ENCODE measurements at regions not wholly inside any gene's neighbourhood (a gene's known extent, or its start where the extent isn't known, plus 50 kb on each side); places are given as distances from the start of the nearest gene placed in this dataset.

DNA sequence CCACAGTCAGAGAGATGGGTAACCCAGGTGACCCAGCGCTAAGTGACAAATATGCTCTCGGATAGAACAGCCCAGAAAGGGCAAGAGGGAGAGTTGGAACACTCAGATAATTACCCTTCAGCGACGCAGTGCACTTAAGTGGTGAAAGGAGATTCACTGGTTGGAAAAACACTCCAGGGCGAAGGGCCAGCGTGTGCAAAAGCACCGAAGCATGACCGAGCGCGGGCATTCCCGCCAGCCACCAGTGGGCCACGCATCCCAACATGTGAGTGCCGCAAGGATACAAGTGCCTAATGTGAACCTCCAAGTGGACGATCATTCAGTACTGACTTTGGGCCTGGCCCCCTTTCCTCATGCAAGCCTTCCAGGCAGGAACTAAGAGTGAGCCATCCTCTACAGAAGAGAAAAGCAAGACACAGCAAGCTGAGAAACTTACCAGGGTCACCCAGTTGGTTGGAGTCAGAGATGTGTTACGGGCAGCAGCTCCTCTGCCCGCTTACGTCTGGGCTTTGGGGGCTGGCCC is 258.4 kb downstream of the C16orf95 start:
- no peak for DNase-seq

DNA sequence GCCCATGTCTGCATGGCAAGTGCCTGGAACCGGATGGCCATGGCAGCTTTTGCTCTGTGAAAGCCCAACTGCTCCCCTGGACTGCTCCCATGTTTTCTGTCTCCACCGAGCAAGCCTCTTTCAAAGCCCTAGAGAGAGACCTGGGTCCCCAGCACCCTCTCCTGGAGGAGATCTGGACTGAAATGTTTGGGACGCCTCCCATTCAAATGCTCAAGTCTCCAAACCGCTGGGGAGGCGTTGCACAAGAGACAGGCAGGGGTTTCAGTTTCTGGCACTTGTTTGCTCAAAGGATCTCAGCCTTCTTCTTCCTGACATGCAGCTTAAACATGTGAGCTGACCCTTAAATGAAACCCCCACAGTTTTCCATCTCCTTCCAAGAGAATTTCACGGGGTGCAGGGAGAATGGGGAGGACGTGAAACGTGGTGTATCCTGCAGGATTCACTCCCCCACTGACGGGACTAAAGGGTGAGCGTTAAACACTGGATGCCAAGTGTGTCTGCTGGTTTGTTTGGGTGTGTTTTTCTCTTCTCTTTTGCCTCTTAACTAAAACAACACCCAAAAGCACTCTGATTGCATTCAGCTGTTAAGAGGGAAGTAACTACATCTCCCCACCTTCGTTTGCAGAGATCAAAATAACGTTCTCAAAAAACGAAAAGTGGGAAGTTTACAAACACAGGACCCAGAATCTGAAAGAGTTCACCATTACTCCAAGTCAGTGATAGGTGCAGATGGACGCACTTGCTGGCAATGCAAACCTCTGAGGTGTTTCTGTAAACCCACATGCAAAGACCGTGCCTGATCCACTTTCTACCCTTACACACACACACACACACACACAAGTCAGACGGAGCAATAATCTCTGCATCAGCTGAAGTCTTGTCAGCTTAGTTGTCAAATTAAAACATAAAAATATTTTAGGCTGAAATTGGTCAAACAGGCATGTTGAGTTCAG is 256.9 kb downstream of the C16orf95 start:
- DNase-seq = no peak

DNA sequence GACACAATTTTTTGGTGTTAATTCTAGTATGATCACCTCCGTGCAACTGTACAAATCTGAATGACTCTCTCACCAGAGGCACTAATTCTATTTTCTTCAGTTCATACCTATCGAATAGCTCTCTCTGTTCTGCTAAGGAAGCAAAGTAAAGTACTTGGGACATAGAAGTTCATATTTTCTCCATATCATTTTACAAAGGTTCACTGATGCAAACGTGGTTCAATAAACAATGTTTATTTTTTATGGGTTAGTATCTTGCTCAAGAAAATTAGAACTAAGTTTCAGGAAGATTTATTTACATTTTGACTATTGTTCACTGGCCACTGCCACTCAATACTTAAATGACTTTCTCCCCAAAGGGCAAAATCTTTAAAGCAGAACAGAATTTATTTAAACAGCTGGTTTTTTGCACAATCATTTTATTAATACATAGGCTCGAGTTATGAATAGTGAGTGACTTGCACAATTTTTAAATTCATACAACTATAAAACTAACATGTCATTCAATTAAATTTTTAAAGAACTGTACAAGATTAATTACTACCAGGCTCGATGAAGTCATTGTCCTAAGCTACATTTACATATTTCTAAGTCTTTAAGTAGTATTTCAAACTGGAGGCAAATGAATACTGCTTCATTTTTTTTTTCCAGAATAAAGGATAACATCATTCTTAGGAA is 255.8 kb downstream of the C16orf95 start:
- DNase-seq = no peak

DNA sequence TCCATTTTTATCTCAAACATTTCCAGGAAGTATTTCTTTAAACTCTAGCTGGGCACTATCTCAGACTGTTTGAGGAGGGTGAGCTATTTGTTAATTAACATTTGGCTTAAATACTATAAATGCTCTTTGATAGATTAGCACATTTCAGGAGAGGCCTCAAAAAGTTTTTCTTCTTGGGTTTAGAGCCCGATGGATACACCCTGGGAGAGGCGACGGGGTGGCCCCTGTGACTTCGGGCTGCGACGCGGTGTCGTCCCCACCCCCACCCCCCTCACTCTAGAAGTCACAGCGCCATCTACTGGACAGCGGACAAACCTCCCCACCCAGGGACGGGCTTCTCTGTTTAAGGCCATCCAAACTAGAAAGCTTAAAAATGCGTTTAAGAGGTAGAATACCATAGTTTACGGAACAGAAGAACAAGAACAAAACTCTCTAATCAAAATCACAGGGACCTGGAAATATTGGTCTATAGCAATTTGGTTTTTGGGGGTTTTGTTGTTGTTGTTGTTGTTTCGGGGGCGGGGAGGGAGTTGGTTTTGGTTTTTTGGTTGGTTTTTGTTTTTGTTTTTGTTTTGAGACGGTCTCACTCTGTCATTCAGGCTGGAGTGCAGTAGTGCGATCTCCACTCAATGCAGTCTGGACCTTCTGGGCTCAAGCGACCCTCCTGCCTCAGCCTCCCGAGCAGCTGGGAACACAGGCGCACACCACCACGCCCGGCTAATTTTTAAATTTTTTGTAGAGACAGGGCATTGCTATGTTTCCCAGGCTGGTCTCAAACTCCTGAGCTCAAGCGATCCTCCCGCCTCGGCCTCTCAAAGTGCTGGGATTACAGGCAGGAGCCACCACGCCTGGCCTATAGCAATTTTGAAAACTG is 254.4 kb downstream of the C16orf95 start:
- peak; percentile 2 to 35 for DNase-seq

DNA sequence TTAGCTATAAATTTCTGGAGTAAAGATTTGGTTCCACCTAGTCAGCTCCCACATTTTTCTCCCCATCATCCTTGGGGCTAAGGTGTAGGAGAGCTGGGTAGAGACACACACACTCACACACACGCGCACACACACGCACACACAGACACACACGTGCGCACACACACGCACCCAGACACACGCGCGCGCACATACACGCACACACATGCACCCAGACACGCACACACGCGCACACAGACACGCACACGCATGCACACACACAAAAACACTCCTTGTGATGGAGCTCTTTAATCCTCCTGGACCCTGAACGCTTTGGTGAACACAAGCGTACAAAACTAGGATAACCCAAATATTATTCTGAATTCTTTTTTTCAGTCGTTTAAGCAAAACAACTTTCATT is 253.6 kb downstream of the C16orf95 start:
- no peak for DNase-seq

DNA sequence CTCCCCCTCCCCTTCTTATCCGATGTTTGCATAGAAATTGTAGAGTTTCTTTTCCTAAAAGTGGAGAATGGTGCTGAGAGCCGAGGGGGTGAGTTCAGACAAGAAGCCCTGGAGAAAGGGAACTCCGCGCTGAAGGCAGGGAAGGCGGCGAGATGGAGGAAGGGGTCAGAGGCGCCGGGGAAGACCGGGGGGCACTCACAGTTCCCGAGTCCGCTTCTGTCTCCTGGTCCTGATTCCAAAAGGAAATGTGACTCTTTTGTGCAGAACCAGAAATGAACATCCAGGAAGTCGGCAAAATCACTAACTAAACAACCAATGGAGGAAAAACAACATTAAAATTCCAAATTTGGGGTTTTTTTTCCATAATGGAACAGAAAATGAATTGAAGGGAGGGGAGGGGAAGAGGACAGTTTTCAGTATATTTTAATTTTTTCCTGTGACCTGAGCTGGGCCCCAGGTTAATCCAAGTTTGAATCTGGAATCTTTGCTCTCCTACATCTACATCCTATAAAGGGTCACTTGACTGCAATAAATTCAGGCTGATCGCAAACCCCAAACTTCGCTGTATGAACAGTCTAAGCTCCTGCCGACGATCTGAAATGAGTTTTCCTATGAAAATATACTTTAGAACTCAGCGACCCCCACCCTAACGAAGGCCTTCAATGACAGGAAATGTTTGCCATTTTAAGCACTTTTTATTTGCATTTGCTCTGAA is 252.3 kb downstream of the C16orf95 start:
- no peak for DNase-seq

DNA sequence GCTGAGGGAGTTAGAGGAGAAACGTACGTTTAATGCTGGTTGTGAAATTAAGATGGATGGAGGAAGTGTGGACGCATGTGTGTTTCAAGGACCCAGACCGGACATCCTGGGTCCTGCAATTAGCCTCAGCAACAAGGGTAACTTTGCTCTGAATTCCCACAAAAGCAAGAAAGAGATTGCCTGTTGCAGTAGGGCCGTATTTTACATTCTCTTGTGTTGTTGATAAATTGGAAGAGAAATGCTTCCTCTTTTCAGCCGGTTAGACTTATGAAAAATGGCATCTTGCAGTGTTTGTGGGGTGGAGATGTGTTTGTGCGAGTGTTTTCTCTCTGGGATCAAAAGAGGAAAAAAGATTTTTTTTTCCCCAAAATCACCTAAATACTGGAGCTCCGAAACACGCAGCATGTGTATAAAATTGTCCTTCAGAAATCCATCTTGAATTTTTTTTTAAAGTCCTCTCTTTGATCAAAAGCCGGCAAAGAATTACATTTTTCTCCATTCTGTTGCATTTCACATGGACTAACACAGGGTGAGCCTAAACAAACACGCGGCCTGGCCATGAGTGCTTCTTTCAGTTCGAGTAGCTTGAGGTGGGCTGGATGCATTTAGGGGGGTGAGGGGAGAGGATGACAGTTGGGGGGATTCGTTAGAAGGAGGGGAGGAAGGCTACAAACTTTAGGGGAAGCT is 251.6 kb downstream of the C16orf95 start:
- no peak for DNase-seq

DNA sequence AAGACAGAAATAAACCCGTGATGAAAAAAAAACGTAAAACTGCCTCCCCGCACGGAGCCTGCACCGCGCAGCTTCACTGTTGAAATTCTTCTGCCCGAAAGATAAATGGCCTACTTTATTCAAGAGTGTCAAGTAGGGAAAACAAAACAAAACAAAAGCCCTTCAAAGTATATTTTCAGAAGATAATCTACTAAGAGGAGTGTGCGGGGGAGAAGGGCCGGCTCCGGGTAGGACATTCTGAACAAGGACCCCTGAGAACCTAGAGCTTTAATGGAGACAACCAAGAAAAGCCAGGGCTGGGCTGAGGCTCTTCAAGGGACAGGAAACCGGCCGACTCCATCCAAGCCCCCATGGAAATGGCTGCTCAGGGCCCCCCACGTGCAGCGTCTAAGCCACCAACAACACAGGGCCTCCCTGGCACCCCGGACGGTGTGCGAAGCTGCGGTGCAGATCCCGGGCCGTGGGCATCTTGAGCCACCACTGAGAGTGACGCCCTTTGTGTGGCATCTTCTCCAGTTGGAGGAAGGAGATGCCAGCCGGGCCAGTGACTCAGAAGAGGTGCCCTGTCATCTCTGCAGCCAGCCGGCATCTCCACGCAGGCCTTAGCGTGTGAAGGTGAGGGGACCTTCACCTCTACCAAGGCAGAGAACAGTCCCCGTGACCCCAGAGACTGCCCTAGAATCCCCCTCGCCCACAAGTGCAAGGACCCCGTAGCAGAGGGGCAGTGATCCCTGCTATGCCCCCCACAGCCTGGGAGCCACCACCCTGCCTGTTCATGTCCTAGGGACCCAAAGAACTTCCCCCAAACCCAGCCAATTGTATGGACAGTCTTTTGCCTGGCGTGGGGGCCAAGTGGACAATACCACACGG is 250.8 kb downstream of the C16orf95 start:
- no peak for DNase-seq

DNA sequence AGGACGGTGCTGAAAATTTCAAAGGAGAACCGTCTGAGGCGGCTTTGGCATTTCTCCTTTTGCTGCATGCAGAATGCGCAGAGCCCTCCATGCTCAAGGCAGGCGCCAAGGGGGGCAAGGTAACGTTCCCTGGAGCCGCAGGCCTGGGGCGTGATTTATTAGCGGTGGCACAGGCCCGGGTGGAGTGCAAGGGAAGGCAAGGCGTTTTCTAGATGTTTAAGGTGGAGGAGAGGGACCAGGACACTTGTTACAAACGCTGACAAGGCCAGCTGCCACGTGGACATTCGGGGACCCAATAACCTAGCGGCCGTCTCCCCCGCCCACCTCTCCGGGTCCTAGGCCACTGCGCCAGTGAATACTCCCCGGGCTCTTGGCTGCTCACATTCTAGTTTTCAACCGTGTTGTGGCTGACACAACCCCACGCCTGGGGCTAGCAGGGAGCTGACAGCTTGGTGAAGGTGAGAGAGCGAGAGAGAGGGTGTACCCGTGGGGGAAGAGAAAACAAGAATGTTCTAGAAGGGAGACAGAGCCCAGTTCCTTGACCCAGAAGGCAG is 250.1 kb downstream of the C16orf95 start:
- DNase-seq = no peak

DNA sequence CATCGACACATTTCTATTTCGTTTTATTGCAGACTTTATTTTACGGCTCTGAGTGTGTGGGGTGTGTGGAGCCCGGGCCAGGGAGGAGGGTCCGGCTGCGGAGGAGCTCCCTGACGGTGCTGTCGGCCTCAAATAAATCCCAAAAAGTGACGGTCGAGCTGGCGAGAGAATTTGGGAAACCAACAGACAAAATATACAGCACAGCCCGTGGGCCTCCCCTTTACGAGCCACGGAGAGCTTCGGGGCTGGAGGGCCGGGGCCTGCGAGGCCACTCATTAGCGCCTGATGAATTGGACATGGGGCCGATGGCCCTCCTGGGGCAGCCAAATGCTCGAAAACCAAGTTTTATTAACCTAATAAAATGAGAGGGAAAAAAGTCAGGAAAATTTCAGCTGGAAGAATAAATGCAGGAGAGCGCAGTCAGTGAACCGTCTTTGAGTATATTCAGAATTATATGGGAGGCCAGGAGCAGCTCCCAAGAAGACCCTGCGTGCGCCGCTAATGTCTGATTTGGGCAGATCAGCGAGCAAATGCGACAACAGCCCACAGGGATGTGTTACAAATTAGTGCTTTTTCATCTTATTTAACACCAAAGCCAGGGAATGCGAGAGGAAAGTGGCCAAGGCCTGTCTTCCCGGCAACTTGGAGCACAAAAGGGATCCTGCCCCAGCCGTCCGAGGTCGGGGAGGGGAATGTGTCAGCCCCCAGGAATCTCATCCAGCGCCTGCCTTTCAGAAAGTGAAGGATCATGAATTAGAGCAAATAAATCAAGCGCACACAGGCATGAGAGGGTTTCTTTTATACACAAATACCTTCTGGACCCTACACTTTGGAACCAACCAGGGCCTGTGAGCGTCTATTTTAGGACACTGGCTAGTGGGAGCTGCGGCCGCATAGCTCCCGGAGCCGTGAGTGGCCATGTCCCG is 249.1 kb downstream of the C16orf95 start:
- DNase-seq = no peak

DNA sequence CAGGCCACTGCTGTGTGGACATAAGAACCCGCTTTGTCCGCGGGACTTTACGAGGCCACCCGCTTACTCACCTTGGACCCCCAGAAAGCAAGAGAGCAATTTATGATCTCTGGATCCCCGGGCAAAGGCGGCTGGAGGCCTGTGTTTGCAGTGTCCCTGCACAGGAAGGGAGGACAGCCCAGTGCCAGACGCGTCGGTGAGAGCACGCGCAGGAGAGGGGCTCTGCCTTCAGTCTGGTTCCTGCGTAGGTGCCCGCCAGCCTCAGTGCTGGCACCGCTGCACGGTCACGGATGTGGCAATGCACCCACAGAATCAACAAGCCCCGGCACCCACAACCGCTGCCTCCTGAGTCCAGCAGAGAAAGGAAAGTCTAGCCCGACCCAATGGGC is 248.4 kb downstream of the C16orf95 start:
- no peak for DNase-seq

DNA sequence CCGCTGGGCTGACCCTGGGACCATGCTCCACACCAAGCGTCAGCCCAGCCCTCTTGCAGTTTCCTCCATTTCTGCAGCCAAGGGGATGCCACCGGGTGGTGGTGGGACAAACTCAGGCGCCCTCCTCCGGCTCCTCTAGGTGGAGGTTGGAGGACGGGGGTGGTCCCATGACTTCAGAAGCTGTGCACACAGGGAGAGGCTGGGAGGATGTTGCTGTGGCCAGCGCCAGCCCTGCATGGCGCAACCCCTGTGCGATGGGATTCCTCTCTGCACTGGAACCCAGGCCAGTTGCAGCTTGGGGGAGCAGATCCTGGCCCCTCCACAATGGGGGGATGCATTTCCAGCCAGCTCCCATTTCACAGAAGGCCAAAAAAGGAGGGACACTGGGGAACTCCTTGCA is 246.5 kb downstream of the C16orf95 start:
- no peak for DNase-seq

DNA sequence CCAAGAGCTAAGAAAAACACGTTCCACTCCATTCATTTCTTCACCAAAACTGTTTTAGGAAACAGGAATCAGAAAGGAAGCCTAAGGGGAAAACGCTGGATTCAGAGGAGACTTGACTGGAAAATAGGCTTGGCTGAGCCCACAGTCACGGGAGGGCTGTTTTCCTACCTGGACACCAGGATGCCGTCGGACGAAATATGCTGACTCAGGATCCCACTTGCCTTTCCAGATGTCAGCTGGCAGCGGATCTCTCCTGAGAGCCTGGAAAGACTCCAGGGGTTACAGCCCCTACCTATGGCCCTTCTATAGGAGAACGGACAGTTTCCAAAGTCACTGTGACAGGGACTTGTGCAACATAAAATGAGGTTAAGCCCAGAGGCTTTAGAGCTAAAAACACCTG is 245.1 kb downstream of the C16orf95 start:
- DNase-seq = no peak

DNA sequence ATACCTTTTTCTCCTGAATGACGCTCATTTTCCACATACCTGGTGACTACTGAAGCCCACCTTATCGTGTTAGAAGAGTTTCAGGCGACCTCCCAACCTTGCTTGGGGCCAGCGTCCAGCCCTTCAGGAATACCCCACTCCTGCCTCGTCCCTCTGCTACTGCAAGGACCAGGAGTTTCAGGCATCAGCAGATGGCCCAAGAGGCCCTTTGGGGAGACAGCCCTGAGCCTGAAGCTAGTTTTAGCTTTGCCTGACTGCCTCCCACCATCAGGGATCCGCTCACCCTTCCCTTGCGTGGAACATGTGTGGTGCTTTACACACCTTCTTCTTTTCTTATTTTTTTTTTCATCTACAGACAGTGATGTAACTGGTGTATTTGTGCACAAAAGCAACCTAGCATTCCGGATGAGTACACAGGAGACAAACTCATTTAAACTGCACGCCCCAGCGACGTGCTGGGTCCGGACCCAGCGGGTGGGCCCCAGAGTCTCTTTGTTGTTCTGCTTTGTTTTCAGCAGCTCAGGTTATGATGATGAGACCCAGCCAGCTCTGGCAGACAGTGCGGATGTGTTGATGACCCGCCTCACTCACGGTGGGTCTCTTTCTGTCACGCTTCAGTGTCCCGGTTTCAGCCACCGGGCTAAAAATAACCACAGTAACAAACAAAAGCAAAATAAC is 242.4 kb downstream of the C16orf95 start:
- DNase-seq = no peak

DNA sequence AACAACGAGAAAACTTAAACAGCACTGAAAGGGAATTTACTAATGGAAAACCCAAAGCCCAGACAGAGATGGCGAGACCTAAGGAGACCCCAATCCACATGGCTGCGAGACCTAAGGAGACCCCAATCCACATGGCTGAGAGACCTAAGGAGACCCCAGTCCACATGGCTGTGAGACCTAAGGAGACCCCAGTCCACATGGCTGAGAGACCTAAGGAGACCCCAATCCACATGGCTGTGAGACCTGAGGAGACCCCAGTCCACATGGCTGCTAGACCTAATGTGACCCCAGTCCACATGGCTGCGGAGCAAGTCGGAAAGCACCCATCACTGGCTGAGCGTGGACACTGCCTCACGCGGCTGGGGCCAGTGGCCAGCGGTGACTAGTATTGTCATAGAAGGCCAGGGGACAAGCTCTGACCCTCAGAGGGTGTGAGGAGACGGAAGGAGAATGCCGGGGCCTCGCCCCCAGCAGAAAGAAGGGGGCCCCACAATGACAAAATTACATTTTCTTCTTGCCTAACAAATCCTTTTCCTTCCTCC is 241.8 kb downstream of the C16orf95 start:
- DNase-seq = no peak

DNA sequence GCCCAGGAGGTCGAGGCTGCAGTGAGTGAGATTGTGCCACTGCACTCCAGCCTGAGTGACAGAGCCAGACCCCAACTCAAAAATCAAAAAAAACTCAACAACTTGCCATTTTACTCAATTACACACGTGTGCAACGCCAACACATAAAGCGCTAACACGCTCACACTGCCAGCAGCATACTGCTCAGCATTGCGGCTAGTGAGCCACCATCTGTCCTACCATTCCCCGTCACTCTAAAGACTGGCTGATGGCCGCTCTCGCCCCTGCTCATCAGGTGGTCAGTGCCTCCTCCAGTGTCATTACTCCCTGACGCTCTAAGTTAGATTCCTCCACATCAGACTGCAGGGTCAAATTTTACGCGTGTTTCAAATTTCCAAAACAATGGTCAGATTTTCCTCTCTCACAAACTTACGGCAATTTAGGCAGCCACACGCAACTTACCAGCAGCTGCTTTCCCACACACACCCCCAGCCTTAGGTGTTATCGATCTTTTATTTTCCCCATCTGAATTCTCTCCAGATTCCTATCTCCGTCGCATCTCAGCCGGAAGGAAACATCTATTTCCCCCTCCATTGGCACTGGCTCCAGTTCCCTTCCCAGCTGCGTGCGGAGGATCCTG is 240.8 kb downstream of the C16orf95 start:
- no peak for DNase-seq

DNA sequence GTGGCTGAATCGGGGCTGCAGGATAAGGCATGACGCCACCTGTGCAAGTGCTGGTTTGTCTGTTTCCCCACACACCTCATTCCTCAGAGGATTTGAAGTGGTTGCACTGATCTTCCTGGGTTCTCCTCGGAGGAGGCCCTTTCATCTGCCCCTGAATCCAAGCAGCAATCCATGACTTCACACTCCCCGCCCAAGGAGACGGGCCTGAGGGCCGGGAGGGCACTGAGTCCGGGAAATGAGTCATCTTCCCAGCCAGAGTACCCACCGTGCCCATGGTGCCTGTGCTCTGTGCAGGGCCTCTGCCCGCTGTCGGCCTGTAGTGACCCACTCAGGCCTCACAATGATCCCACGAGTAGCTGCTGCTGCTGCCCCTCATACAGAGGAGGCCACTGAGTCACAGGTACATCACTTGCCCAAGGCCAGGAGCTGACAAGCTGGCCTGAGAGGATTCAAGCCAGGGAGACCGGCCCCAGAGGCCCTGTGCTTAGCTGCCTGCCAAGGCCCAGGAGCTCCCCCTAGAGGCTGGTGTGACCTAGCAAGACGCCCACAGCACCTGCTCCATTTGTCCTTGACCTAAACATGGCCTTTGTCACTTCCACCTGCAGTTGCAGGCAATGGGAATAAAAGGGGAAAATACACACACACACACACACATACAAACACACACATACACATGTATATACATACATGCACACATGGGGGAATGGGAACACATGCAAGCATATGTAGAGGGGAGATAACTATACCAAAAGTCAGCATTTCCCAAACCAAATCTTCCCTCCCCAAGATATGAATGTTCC is 240.0 kb downstream of the C16orf95 start:
- DNase-seq = peak in 1 of 2 experiments; percentile 3
